HEK293T (cell line): ENCODE measurements at regions not wholly inside any gene's neighbourhood (a gene's known extent, or its start where the extent isn't known, plus 50 kb on each side); places are given as distances from the start of the nearest gene placed in this dataset.

Experiments
- FOXM1 ChIP-seq: fragments of 450-650 bp; IDR thresholded peaks from 2 replicates; pipeline ENCODE4 v1.6.1; 2017; ENCODE audit warnings: mild to moderate bottlenecking, borderline replicate concordance
- HDGF ChIP-seq: fragments of 450-650 bp; IDR thresholded peaks from 2 replicates; pipeline ENCODE4 v1.6.1; 2017; ENCODE audit warnings: antibody characterized with exemption, borderline replicate concordance
- SUZ12 ChIP-seq: fragments of 450-650 bp; IDR thresholded peaks from 2 replicates; pipeline ENCODE4 v1.6.1; 2016; ENCODE audit warnings: mild to moderate bottlenecking

GRCh38 chr16:54444851-54445458, 158.4 kb upstream of the IRX3 start:
- TF ChIP-seq SUZ12, result no peak
- TF ChIP-seq HDGF, result no peak
- no peak for TF ChIP-seq FOXM1
